ENCODE measurements at regions not wholly inside any gene's neighbourhood (a gene's known extent, or its start where the extent isn't known, plus 50 kb on each side); places are given as distances from the start of the nearest gene placed in this dataset.

GRCh38 chr5:54669845-54670244, 152.3 kb downstream of the SNX18 start:
- TF ChIP-seq EGR1 (IDR thresholded peaks at IDR 0.05) = no peak
- no peak for TF ChIP-seq RAD21 (IDR thresholded peaks at IDR 0.05; ENCODE audit: low read depth)
- TF ChIP-seq, protein P1, sequence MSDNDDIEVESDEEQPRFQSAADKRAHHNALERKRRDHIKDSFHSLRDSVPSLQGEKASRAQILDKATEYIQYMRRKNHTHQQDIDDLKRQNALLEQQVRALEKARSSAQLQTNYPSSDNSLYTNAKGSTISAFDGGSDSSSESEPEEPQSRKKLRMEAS (IDR thresholded peaks at IDR 0.05) = no peak
